ENCODE measurements at regions not wholly inside any gene's neighbourhood (a gene's known extent, or its start where the extent isn't known, plus 50 kb on each side); places are given as distances from the start of the nearest gene placed in this dataset.
A peak's percentile ranks its signal among the peaks of the same experiment; 100 is the strongest.

GRCh38 chr7:117929237-117929636 is 56.0 kb upstream of the CTTNBP2 start:
- DNase-seq (ENCODE audit: low read depth in 4 of 4, low spot score in 2 of 4): no peak

- DNase-seq (ENCODE audit: low read depth in 4 of 4, low spot score in 2 of 4): no peak
Observed at GRCh38 chr7:117931314-117931713, 58.1 kb upstream of the CTTNBP2 start.

DNA sequence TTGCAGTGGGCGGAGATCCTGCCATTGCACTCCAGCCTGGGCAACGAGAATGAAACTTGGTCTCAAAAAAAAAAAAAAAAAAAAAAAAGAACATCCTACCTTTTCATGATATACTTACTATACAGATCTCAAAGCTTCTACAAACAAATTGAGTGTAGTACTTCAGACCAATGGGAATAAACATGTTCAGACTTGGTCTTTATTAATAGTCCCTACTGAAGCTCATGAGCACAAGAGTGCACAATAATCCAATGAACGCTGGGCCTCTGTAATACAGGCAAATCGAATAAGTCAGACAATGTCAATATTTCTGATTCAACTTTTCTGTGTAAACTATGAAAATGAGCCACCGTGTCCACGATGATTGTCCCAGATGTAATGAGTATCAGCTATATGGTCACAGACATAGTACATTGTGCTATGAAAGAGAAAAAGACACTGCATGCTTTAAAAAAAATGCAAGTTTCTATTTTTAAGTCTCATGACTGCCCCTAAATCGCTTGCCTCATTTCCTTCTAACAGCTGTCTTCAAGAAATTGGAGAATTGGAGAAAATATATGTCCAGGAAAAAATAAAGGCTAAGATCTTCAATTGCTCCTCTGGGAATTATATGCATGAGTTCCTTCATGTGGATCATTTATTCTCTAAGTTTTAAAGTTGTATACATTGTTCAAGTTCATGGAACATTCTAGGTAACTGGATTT is 64.0 kb upstream of the CTTNBP2 start:
- DNase-seq (ENCODE audit: low read depth in 4 of 4, low spot score in 2 of 4): no peak

- no peak for DNase-seq (ENCODE audit: low read depth in 4 of 4, low spot score in 2 of 4)
Observed at GRCh38 chr7:117937753-117938483, 64.7 kb upstream of the CTTNBP2 start.

- DNase-seq (ENCODE audit: low read depth in 4 of 4, low spot score in 2 of 4): no peak
Observed at GRCh38 chr7:117941138-117941810, 68.0 kb upstream of the CTTNBP2 start.

DNA sequence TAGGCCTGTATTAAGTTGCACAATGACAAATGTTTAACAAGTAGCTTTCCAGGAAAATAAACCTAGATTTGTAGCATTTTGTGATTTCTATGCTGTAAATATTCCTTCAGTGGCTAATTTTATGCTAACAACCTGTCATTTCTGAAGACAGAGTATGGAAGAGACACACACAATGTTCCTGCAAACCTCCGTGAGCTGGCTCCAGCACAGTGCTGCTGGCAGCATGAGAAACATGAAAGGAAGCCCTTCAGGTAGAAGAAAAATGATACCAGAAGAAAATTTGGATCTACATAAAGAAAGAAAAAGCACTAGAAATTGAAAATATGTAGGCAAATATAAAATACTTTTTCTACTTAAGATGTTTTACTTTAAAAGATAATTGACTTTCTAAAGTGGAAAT is 69.5 kb upstream of the CTTNBP2 start:
- no peak for DNase-seq (ENCODE audit: low read depth in 4 of 4, low spot score in 2 of 4)

DNA sequence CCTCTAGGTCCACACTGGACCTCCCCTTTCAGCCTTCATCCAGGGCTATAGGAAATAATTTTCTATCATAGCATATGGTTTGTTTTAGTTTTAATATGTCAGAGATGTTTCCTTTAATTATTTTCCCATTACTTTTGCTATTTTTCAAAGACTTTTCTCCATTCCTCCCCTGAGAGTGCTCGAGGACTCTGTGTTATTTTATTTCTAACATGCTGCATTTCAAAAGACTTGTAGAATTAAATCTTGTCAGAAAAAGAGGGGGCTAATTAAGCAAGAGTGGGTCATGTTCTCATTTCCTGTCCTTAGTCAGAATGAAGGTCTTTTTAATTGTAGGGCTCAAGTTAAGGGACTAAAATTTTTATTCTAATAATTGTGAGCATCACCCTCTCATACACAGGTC is 71.6 kb upstream of the CTTNBP2 start:
- DNase-seq (ENCODE audit: low read depth in 4 of 4, low spot score in 2 of 4): no peak

DNA sequence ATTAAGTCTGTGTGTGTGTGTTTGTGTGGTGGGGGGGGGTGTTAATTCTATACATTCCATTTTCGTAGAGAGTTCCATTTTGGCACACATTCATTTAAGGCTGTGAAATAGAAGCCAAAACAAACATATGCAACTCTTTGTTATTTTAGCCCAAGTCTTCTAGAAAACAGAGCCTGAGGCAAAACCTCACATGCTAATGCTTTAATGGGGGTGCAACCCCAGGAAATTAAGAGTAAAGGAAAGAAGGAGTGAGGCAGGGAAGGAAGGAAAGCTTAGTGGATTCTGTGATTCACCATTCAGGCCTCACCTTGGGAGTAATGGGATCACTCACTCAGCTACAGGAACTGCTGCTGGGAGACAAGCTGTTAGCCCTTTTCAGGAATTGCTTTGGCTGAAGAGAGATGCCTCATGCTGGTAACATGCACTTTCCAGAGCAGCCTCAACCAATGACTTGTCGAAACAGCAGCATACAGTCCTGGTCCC is 73.0 kb upstream of the CTTNBP2 start:
- no peak for DNase-seq (ENCODE audit: low read depth in 4 of 4, low spot score in 2 of 4)

- DNase-seq (ENCODE audit: low read depth in 4 of 4, low spot score in 2 of 4): no peak
Observed at GRCh38 chr7:117949232-117949631, 76.0 kb upstream of the CTTNBP2 start.

GRCh38 chr7:117950601-117951260 is 77.5 kb upstream of the CTTNBP2 start:
- DNase-seq (ENCODE audit: low read depth in 4 of 4, low spot score in 2 of 4): no peak

DNA sequence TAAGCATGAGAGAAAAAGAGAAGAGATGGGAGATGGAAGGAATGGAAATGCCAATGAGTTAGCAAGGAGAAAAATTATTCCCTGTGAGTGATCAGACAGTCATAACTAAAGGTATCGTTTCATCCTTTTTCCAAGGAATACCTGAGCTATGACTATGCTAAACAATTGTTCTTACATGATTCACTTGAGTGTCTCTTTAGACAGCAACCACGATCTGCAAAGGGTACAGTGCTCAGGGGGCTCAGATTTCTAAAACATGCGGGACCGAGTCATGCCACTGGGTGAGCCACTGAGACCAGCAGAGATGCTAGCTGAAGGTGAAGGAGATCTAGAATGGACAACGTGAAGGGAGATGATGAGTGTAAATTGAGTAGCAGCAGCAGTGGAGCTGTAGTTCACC is 78.0 kb upstream of the CTTNBP2 start:
- DNase-seq (ENCODE audit: low read depth in 4 of 4, low spot score in 2 of 4): no peak

GRCh38 chr7:117951691-117952280 is 78.5 kb upstream of the CTTNBP2 start:
- no peak for DNase-seq (ENCODE audit: low read depth in 4 of 4, low spot score in 2 of 4)

DNA sequence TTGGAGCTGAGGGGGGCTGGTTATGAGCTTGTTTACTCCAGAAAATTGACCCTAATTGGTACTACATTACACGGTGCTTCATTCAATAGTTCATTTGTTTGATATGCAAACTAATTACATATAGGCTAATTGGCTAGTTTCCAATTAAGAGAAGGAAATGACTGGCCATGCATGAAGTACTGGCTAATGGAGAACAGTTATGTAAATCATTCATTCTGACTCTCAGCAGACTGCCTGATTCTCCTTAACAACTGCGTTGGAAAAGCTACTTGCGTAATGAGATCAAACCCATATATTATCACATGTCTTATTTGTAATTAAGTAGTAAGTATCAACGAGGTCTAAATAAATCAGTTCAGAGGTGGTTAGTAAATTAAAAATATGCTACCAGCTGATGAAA is 81.8 kb upstream of the CTTNBP2 start:
- no peak for DNase-seq (ENCODE audit: low read depth in 4 of 4, low spot score in 2 of 4)

- DNase-seq (ENCODE audit: low read depth in 4 of 4, low spot score in 2 of 4): no peak
Observed at GRCh38 chr7:117960351-117960750, 87.1 kb upstream of the CTTNBP2 start.

DNA sequence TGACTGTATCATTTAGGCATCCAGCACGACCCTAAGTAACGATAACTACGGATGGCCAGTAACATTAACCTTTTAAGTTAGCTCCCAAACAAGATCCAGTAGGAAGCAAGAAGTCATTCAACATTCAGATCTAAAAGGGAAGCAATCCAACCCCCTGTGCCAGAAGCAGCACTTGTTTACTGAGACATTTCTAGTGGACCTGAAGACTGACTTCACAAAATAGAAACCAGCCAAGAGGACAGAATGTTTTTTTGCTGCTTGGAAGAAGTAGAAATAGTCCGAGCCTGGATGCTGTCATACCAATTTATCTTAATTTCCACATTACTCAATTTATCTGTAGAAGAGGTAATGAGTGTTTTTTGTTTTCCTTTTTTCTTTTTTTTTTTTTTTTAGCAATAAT is 88.0 kb upstream of the CTTNBP2 start:
- DNase-seq (ENCODE audit: low read depth in 4 of 4, low spot score in 2 of 4): no peak

GRCh38 chr7:117962366-117962994 is 89.2 kb upstream of the CTTNBP2 start:
- no peak for DNase-seq (ENCODE audit: low read depth in 4 of 4, low spot score in 2 of 4)

- DNase-seq (ENCODE audit: low read depth in 4 of 4, low spot score in 2 of 4): peak in 1 of 4 donors; percentile 67
Observed at GRCh38 chr7:117963264-117964197, 90.3 kb upstream of the CTTNBP2 start.

- no peak for DNase-seq (ENCODE audit: low read depth in 4 of 4, low spot score in 2 of 4)
Observed at GRCh38 chr7:117970801-117971200, 97.6 kb upstream of the CTTNBP2 start.

DNA sequence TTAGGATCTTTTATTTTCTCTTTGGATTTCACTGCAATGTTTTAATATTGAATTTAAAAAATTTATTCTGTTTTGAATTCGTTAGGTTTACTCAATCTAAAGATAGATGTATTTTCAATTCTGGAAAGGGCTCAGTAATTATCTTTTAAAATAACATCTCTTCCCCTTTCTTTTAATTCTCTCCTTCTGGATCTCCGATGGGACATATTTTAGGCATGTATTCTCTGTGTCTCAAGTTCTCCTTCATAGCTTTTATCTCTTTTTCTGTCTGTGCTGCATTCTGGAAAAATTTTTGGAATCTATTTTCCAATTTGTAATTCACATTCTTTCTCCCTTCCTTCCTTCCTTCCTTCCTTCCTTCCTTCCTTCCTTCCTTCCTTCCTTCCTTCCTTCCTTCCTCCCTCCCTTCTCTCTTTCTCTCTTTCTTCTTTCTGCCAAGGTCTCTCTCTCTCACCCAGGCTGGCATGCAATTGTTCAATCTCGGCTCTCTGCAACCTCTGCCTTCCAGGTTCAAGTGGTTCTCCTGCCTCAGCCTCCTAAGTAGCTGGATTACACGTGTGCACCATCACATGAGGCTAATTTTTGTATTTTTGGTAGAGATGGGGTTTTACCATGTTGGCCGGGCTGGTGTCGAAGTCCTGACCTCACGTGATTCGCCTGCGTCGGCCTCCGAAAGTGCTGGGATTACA is 98.5 kb upstream of the CTTNBP2 start:
- no peak for DNase-seq (ENCODE audit: low read depth in 4 of 4, low spot score in 2 of 4)
